MM.1S (cell line): ENCODE measurements at regions not wholly inside any gene's neighbourhood (a gene's known extent, or its start where the extent isn't known, plus 50 kb on each side); places are given as distances from the start of the nearest gene placed in this dataset.

ENCODE experiments used
- DNase-seq: peaks from one replicate; pipeline ENCODE4 v3.0.0-alpha.2; 2015
- H2AFZ ChIP-seq: fragments of 300-600 bp; sonication (generic); 2 replicates; pipeline ENCODE4 v1.6.0; 2016; ENCODE audit warnings: antibody characterized with exemption, low read length
- H3F3A ChIP-seq: fragments of 300-600 bp; sonication (generic); 2 replicates; pipeline ENCODE4 v1.6.1; 2016; ENCODE audit warnings: mild to moderate bottlenecking, antibody characterized with exemption, low read length, moderate library complexity, mixed read lengths; ENCODE audit not compliant: insufficient read depth
- H3K27ac ChIP-seq: fragments of 300-600 bp; sonication (generic); 2 replicates; pipeline ENCODE4 v1.5.1; 2016; ENCODE audit warnings: mild to moderate bottlenecking, low read length
- H3K27me3 ChIP-seq: fragments of 300-600 bp; sonication (generic); replicated peaks from 2 replicates; pipeline ENCODE4 v1.6.0; 2016; ENCODE audit warnings: low read length; ENCODE audit not compliant: insufficient read depth
- H3K36me3 ChIP-seq: fragments of 300-600 bp; sonication (generic); replicated peaks from 2 replicates; pipeline ENCODE4 v1.6.1; 2016; ENCODE audit warnings: mild to moderate bottlenecking, low read length, mixed read lengths; ENCODE audit not compliant: insufficient read depth
- H3K4me1 ChIP-seq: fragments of 300-600 bp; sonication (generic); 2 replicates; pipeline ENCODE4 v1.6.1; 2016; ENCODE audit warnings: low read length, mixed read lengths
- H3K4me2 ChIP-seq: fragments of 300-600 bp; sonication (generic); 2 replicates; pipeline ENCODE4 v1.6.0; 2016; ENCODE audit warnings: low read depth, low read length
- H3K4me3 ChIP-seq: fragments of 300-600 bp; sonication (generic); 2 replicates; pipeline ENCODE4 v1.5.1; 2016; ENCODE audit warnings: low read length, mixed read lengths
- H3K79me2 ChIP-seq: fragments of 300-600 bp; sonication (generic); 2 replicates; pipeline ENCODE4 v1.6.1; 2016; ENCODE audit warnings: mixed run types, low read length, mixed read lengths
- H3K9ac ChIP-seq: fragments of 300-600 bp; sonication (generic); 2 replicates; pipeline ENCODE4 v1.6.1; 2016; ENCODE audit warnings: low read length, mixed read lengths
- H3K9me2 ChIP-seq: fragments of 300-600 bp; sonication (generic); replicated peaks from 2 replicates; pipeline ENCODE4 v1.6.1; 2016; ENCODE audit warnings: mild to moderate bottlenecking, low read length, mixed read lengths; ENCODE audit not compliant: insufficient read depth
- H3K9me3 ChIP-seq: fragments of 300-600 bp; sonication (generic); replicated peaks from 2 replicates; pipeline ENCODE4 v1.6.1; 2016; ENCODE audit warnings: mild to moderate bottlenecking, low read length, mixed read lengths; ENCODE audit not compliant: insufficient read depth
- H4K20me1 ChIP-seq: fragments of 300-600 bp; sonication (generic); 2 replicates; pipeline ENCODE4 v1.6.1; 2016; ENCODE audit warnings: mild to moderate bottlenecking, low read length, moderate library complexity, mixed read lengths; ENCODE audit not compliant: insufficient read depth
- EZH2 ChIP-seq: fragments of 300-600 bp; sonication (generic); optimal IDR thresholded peaks from 2 replicates; pipeline ENCODE3; 2017; ENCODE audit warnings: low read depth, mild to moderate bottlenecking, antibody characterized with exemption, low read length, mixed read lengths
- EZH2phosphoT487 ChIP-seq: fragments of 300-600 bp; sonication (generic); IDR thresholded peaks from 2 replicates; pipeline ENCODE4 v1.6.1; 2018; ENCODE audit warnings: antibody characterized with exemption, low read length
- TF ChIP-seq, protein P1 (sequence below): fragments of 300-600 bp; sonication (generic); IDR thresholded peaks from 2 replicates; pipeline ENCODE4 v1.5.1; 2016; ENCODE audit warnings: antibody characterized with exemption, low read length, mixed read lengths

DNA sequence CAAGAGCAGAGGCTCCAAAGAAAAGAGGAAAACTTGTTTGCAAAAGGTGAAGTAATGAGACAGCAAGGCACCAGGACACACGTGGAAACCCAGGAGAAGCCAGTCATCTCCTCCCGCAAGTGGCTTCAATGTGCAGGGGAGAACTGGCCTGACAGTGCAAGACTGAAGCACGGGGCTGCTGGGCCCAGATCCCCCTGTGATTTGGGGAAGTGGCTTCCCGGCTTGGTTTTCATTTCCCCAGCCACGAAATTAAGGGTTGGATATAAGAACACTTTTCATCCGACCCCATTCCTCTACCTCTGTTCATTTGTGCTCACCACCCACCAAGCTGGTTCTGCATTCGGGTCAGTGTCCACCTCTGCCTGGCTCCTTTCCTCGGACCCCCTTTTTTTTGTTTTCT, 306.4 kb downstream of the FGFR2 start:
- Histone ChIP-seq H3K4me2 (no peak overlapping the region), H2AFZ (no peak overlapping the region), H3K4me3 (no peak overlapping the region), H3F3A (no peaks in the 10 kb centered on the region), H3K27ac (no peak overlapping the region), H3K36me3 (no peaks in the 10 kb centered on the region), H3K9ac (no peak overlapping the region), H3K4me1 (no peaks in the 10 kb centered on the region), H3K79me2 (no peaks in the 10 kb centered on the region), H3K27me3 (no peaks in the 10 kb centered on the region), H3K9me2 (no peaks in the 10 kb centered on the region), H4K20me1 (no peaks in the 10 kb centered on the region), H3K9me3 (no peaks in the 10 kb centered on the region)
- no peak for DNase-seq
- TF ChIP-seq EZH2 (no peak), EZH2phosphoT487 (no peak)
- TF ChIP-seq, protein P1, sequence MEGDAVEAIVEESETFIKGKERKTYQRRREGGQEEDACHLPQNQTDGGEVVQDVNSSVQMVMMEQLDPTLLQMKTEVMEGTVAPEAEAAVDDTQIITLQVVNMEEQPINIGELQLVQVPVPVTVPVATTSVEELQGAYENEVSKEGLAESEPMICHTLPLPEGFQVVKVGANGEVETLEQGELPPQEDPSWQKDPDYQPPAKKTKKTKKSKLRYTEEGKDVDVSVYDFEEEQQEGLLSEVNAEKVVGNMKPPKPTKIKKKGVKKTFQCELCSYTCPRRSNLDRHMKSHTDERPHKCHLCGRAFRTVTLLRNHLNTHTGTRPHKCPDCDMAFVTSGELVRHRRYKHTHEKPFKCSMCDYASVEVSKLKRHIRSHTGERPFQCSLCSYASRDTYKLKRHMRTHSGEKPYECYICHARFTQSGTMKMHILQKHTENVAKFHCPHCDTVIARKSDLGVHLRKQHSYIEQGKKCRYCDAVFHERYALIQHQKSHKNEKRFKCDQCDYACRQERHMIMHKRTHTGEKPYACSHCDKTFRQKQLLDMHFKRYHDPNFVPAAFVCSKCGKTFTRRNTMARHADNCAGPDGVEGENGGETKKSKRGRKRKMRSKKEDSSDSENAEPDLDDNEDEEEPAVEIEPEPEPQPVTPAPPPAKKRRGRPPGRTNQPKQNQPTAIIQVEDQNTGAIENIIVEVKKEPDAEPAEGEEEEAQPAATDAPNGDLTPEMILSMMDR: no peak

- no peak overlapping the region for H3K4me3 ChIP-seq
- H4K20me1 ChIP-seq: no peaks in the 10 kb centered on the region
- DNase-seq: no peak
Observed at GRCh38 chr10:121292321-121292720, 305.9 kb downstream of the FGFR2 start.

GRCh38 chr10:121293110-121293509, 305.1 kb downstream of the FGFR2 start:
- Histone ChIP-seq H3K4me3 (no peak overlapping the region), H3K4me2 (no peak overlapping the region), H3K9me3 (no peaks in the 10 kb centered on the region), H3K27ac (no peak overlapping the region), H3K4me1 (no peaks in the 10 kb centered on the region), H3K27me3 (no peaks in the 10 kb centered on the region), H3K9ac (no peak overlapping the region), H3F3A (no peaks in the 10 kb centered on the region), H4K20me1 (no peaks in the 10 kb centered on the region), H2AFZ (no peak overlapping the region), H3K9me2 (no peaks in the 10 kb centered on the region), H3K36me3 (no peaks in the 10 kb centered on the region), H3K79me2 (no peaks in the 10 kb centered on the region)
- no peak for DNase-seq
- TF ChIP-seq EZH2: no peak
- TF ChIP-seq EZH2phosphoT487: no peak
- TF ChIP-seq, protein P1: no peak

More at GRCh38 chr10:121292321-121292720, 305.9 kb downstream of the FGFR2 start:
- Histone ChIP-seq H3F3A (no peaks in the 10 kb centered on the region), H3K4me2 (no peak overlapping the region), H3K9me3 (no peaks in the 10 kb centered on the region), H3K4me1 (no peaks in the 10 kb centered on the region), H3K9ac (no peak overlapping the region), H3K9me2 (no peaks in the 10 kb centered on the region), H2AFZ (no peak overlapping the region), H3K36me3 (no peaks in the 10 kb centered on the region), H3K27ac (no peak overlapping the region), H3K27me3 (no peaks in the 10 kb centered on the region), H3K79me2 (no peaks in the 10 kb centered on the region)
- TF ChIP-seq, protein P1: no peak
- TF ChIP-seq EZH2phosphoT487 (no peak), EZH2 (no peak)
